Naive thymus-derived CD8-positive, alpha-beta T cell (primary cell): ENCODE measurements at regions not wholly inside any gene's neighbourhood (a gene's known extent, or its start where the extent isn't known, plus 50 kb on each side); places are given as distances from the start of the nearest gene placed in this dataset.
A peak's percentile ranks its signal among the peaks of the same experiment; 100 is the strongest.

Source experiments
- ATAC-seq, 2 donors: fragments of 150-1000 bp; cut with Tn5 transposase in 1 of 2; sonication (Bioruptor Pico), chemical (Tn5 transposase) in 1 of 2; 1 replicate in 1 of 2; 2 replicates in 1 of 2; pipeline ENCODE4 v1.10.0; 2021; ENCODE audit warnings: mild to moderate bottlenecking in 2 of 2, moderate library complexity in 2 of 2
- POLR2A ChIA-PET: fragments of 350-600 bp; sonication (Branson Sonifier 250); formaldehyde crosslinking; loops from one replicate; lab custom pipeline; 2021; ENCODE audit warnings: antibody characterized with exemption; lab: Charles Lee
- DNase-seq, 10 donors: peaks; one replicate each; pipeline versions ENCODE4 v3.0.0 to v3.0.0-alpha.2; 2020 to 2022
- H3K27ac Mint-ChIP-seq, 10 donors: one replicate each; pipeline ENCODE4 v1.8.0; 2020 to 2022; ENCODE audit warnings: mild to moderate bottlenecking in 10 of 10, mixed read lengths in 10 of 10, moderate library complexity in 4 of 10, inconsistent platforms in 1 of 10
- H3K27me3 Mint-ChIP-seq, 5 donors: one replicate each; pipeline ENCODE4 v1.8.0; 2021 to 2022; ENCODE audit warnings: mixed read lengths in 5 of 5
- H3K36me3 Mint-ChIP-seq, 3 donors: one replicate each; pipeline ENCODE4 v1.8.0; 2020 to 2022; ENCODE audit warnings: mixed read lengths in 3 of 3, mild to moderate bottlenecking in 2 of 3, inconsistent platforms in 1 of 3
- H3K4me1 Mint-ChIP-seq, 4 donors: one replicate each; pipeline ENCODE4 v1.8.0; 2021 to 2022; ENCODE audit warnings: mixed read lengths in 4 of 4
- H3K4me3 Mint-ChIP-seq, 10 donors: one replicate each; pipeline ENCODE4 v1.8.0; 2020 to 2022; ENCODE audit warnings: mild to moderate bottlenecking in 10 of 10, mixed read lengths in 10 of 10, moderate library complexity in 6 of 10, inconsistent platforms in 1 of 10
- H3K9me3 Mint-ChIP-seq, 9 donors: one replicate each; pipeline ENCODE4 v1.8.0; 2020 to 2022; ENCODE audit warnings: mixed read lengths in 9 of 9, mild to moderate bottlenecking in 3 of 9, inconsistent platforms in 1 of 9, moderate library complexity in 1 of 9

DNA sequence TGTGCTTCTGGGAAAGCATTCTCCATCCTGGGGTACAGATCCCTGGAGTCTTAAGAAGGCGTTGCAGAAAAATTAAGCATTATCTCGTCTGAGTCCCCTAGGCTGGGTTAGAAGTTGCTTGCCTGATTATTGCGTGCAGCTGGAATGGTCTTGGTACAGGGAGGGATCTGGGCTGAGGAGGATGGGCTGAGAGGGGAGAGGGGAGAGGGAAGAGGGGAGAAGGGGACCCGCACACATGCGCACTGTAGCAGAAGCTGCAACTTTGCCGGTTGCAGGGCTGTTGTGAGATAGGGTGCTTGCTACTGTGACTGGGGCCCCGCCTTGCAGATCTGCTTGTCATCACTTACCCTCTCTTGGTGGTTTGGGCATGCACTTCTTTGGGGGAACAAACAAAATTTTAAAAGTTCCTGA is 316.8 kb downstream of the DLEU7 start:
- peak overlapping the region in 1 of 10 donors; percentile 29 for H3K27ac Mint-ChIP-seq
- peak in 1 of 10 donors; percentile 5 for DNase-seq
- H3K4me1 Mint-ChIP-seq = peaks cover 3 to 32% (median 15%) of the 10 kb centered on the region in 4 donors
- POLR2A ChIA-PET = no interaction called here
- peaks cover 0 to 4% (median 0%) of the 10 kb centered on the region in 5 donors for H3K27me3 Mint-ChIP-seq
- ATAC-seq = no peak
- no peak overlapping the region for H3K4me3 Mint-ChIP-seq
- no peaks in the 10 kb centered on the region for H3K36me3 Mint-ChIP-seq
- H3K9me3 Mint-ChIP-seq = no peaks in the 10 kb centered on the region

DNA sequence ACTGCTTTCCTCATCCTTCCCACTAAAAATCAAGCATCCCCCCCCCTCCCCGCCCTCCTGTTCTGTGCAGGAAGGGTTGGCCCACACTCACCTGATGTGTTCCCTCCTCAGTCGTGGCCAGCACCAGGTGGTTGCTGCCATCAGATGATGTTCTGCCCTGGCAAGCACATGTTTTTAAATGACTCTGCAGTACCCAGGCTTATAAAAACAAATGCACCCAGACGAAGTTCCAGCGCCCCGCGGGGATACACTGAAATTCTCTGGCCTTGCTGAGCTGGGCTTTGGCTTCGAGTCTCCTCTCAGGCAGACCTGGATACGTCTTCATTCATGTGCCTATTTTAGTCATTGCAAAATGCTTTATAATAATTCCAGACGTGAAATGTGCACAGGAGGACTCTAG is 316.3 kb downstream of the DLEU7 start:
- Mint-ChIP-seq H3K36me3 (no peaks in the 10 kb centered on the region), H3K9me3 (no peaks in the 10 kb centered on the region), H3K27me3 (peaks cover 0 to 4% (median 0%) of the 10 kb centered on the region in 5 donors), H3K4me3 (no peak overlapping the region), H3K27ac (peak overlapping the region in 1 of 10 donors; percentile 44), H3K4me1 (peaks cover 3 to 32% (median 15%) of the 10 kb centered on the region in 4 donors)
- ATAC-seq (no peak), DNase-seq (no peak)
- POLR2A ChIA-PET = no interaction called here

DNA sequence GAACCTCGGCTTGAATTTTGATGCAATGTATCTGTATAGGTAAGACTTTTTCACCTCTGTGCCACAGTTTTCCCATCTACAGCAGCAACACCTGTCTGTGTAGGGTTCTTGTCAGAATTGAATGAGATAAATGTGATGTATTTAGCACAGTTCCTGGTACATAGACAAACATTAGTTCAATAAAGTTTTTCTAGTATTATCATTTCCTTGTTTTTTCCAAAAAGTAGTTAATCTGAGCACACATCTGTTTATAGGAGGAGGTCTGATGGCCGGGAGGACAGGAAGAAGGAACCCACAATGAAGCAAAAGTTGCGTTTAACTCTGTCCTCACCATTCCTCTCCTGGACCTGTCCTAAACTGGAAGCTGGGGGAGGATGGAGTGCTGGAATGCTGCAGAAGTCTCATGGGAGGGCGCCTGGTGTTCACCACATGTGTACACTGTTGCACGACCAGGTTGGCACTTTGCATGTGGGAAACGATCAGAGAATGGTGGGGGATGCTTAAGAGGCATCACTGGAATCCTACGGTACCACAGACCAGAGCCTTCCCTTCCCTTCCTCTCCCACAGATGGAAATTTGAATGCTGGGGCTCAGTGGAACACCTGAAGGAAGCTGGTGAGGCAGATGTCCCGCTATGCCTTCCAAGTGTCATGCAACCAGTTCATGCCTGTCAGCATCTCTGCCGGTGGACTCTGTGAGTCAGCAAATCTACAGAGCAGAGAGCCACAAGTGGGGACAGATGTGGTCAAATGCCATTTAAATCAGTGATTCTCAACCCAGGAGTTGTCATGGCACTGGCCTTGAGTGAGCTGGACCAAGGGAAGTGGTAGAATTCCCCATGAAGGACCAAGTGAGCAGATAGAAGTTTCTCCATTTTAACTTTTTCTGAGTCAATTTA is 315.6 kb downstream of the DLEU7 start:
- DNase-seq = no peak
- H3K4me1 Mint-ChIP-seq = peaks cover 3 to 32% (median 15%) of the 10 kb centered on the region in 4 donors
- peaks cover 0 to 4% (median 0%) of the 10 kb centered on the region in 5 donors for H3K27me3 Mint-ChIP-seq
- no peaks in the 10 kb centered on the region for H3K9me3 Mint-ChIP-seq
- POLR2A ChIA-PET = interaction anchor here (1.4 kb wide), 1 partner anchor 15 kb away, joined by 4 read pairs; no protein-coding TSS in a partner anchor
- H3K4me3 Mint-ChIP-seq = no peak overlapping the region
- H3K36me3 Mint-ChIP-seq = no peaks in the 10 kb centered on the region
- ATAC-seq = no peak
- H3K27ac Mint-ChIP-seq = peak overlapping the region in 1 of 10 donors; percentile 44

DNA sequence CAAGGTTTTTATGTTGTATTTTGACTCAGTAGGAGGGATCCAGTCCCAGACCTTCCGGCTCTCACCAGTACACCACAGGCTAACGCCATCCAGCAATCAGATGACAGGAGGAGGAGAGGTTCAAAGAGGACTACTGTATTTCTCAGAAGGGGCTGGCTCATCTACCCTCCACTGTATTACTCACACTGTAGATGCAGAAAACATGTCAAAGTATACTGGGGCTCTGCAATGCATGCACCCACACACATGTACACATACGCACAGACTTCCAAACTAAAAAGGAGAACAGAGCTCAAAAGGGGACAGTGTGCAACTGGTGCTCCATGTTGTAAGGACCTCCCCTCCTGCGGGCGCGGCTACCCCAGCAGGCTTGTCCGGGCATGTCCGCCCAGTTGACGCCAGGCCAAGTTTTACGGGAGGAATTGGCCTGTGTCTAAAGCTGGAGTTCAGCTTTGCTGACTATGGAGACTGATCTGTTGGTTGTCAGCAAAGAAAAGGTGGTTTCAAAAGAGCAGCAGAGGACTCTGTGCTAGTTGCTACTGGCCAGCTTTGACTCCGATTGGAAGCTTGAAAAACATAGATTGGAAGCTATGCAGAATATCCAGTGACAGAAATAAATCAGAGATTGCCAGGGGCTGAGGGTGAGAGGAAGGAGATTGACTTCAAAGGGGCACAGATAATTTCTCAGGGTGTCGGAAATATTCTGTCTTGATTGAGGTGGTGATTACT is 314.2 kb downstream of the DLEU7 start:
- POLR2A ChIA-PET = no interaction called here
- Mint-ChIP-seq H3K9me3 (peaks cover 0 to 7% (median 2%) of the 10 kb centered on the region in 9 donors), H3K36me3 (peaks cover 0 to 5% (median 3%) of the 10 kb centered on the region in 3 donors), H3K27me3 (peaks cover 0 to 4% (median 0%) of the 10 kb centered on the region in 5 donors), H3K4me1 (peaks cover 3 to 32% (median 15%) of the 10 kb centered on the region in 4 donors), H3K27ac (peak overlapping the region in 1 of 10 donors; percentile 55), H3K4me3 (no peak overlapping the region)
- DNase-seq (no peak), ATAC-seq (no peak)

GRCh38 chr13:50531917-50532899 is 311.3 kb downstream of the DLEU7 start:
- no peak overlapping the region for H3K27ac Mint-ChIP-seq
- no peak for ATAC-seq
- POLR2A ChIA-PET = no interaction called here
- no peak overlapping the region for H3K4me3 Mint-ChIP-seq
- peak in 1 of 10 donors; percentile 15 for DNase-seq
- H3K4me1 Mint-ChIP-seq = peaks cover 3 to 19% (median 10%) of the 10 kb centered on the region in 4 donors
- peaks cover 0 to 5% (median 0%) of the 10 kb centered on the region in 5 donors for H3K27me3 Mint-ChIP-seq
- H3K36me3 Mint-ChIP-seq = peaks cover 0 to 20% (median 19%) of the 10 kb centered on the region in 3 donors
- H3K9me3 Mint-ChIP-seq = peaks cover 7 to 34% (median 23%) of the 10 kb centered on the region in 9 donors

- no peaks in the 10 kb centered on the region for H3K4me1 Mint-ChIP-seq
- H3K9me3 Mint-ChIP-seq = peaks cover 15 to 54% (median 32%) of the 10 kb centered on the region in 9 donors
- peaks cover 0 to 31% (median 24%) of the 10 kb centered on the region in 3 donors for H3K36me3 Mint-ChIP-seq
- POLR2A ChIA-PET = no interaction called here
- ATAC-seq (no peak), DNase-seq (no peak)
- no peak overlapping the region for H3K4me3 Mint-ChIP-seq
- H3K27me3 Mint-ChIP-seq = peaks cover 0 to 5% (median 0%) of the 10 kb centered on the region in 5 donors
- H3K27ac Mint-ChIP-seq = no peak overlapping the region
Measured at GRCh38 chr13:50535050-50535449, 308.4 kb downstream of the DLEU7 start.

DNA sequence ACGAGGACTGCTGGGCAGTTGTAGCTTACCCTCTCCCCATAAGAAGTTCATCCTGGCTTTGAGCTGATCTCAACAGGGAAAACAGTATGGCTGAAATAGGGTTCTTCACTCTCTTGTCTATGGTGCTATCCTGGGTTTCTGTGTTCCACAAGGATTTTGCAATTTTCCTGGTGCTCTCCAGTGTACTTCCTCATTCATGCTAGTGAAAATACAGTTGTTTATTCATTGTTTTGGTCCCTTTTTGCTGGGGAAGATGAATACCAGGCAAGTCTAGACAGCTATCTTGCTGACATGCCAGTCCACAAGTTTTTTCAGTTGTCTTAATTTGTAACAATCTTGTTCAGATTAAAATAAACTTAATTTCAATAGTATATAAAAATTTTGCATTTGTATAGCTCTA is 306.5 kb downstream of the DLEU7 start:
- Mint-ChIP-seq H3K9me3 (peaks cover 15 to 54% (median 32%) of the 10 kb centered on the region in 9 donors), H3K4me1 (no peaks in the 10 kb centered on the region), H3K27me3 (peaks cover 0 to 5% (median 2%) of the 10 kb centered on the region in 5 donors), H3K27ac (no peak overlapping the region), H3K36me3 (peaks cover 0 to 31% (median 24%) of the 10 kb centered on the region in 3 donors), H3K4me3 (no peak overlapping the region)
- ATAC-seq (no peak), DNase-seq (no peak)
- POLR2A ChIA-PET = no interaction called here

DNA sequence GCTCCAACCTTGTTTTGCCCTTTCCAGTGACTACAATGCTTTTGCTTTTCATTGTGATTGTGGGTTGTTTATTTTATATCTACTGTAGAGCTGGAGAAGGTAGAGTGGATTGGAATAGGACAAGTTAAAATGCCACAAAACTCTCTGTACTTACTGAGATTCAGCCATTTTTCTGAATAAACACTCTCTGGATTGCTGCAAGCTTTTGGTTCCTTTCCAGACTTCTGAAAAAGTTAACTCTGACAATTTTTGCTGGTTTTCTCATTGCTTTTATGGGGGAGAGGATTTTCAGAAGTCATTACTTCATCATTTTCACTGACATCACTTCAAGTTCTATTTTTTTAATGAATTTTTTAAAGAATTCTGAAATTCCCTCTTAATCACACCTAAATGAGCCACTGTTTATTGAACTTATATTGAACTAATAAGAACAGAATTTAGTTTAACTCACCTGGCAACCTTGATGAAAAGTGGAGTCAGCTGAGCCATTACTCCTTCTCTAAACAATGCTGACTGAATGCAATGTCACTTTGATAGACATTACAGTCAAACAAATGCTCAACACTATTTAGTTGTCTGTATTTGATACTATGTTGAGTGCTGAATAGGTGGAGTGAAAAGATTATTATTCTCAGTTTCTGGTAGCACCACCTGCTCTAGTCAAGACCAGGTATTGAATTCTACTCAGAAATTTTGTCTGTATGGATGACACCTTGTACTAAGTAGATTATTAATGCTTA is 303.5 kb downstream of the DLEU7 start:
- Mint-ChIP-seq H3K4me1 (no peaks in the 10 kb centered on the region), H3K27ac (no peak overlapping the region), H3K36me3 (peaks cover 0 to 26% (median 17%) of the 10 kb centered on the region in 3 donors), H3K27me3 (peaks cover 0 to 5% (median 4%) of the 10 kb centered on the region in 5 donors), H3K4me3 (no peak overlapping the region), H3K9me3 (peaks cover 10 to 43% (median 27%) of the 10 kb centered on the region in 9 donors)
- ATAC-seq (no peak), DNase-seq (no peak)
- POLR2A ChIA-PET = no interaction called here

- peaks cover 3 to 15% (median 8%) of the 10 kb centered on the region in 9 donors for H3K9me3 Mint-ChIP-seq
- no peak overlapping the region for H3K4me3 Mint-ChIP-seq
- no peaks in the 10 kb centered on the region for H3K4me1 Mint-ChIP-seq
- H3K27me3 Mint-ChIP-seq = peaks cover 0 to 4% (median 0%) of the 10 kb centered on the region in 5 donors
- no peak overlapping the region for H3K27ac Mint-ChIP-seq
- POLR2A ChIA-PET = no interaction called here
- DNase-seq = no peak
- ATAC-seq = no peak
- H3K36me3 Mint-ChIP-seq = peaks cover 0 to 11% (median 2%) of the 10 kb centered on the region in 3 donors
Measured at GRCh38 chr13:50543141-50543540, 300.4 kb downstream of the DLEU7 start.

DNA sequence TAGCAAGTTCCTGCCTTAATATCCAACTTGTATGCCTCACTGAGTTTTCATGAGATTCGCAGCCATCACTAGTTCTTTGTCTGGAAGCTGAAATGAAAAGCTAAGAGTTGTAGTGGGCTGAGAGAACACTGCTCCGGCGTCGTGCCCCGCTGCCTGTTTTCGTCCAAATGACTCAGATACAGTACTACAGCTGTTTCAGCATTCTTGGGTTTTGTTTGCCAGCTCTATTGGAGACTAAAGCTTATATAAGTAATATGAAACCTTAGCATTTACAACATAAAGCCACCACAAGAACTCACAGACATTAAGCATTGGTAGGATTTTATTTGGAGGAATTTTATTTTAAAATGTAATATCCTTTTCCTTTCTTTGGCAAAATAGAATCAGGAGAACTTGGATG is 299.7 kb downstream of the DLEU7 start:
- Mint-ChIP-seq H3K27ac (no peak overlapping the region), H3K4me1 (no peaks in the 10 kb centered on the region), H3K27me3 (peaks cover 0 to 4% (median 0%) of the 10 kb centered on the region in 5 donors), H3K9me3 (peaks cover 0 to 8% (median 4%) of the 10 kb centered on the region in 9 donors), H3K4me3 (no peak overlapping the region), H3K36me3 (peaks cover 0 to 5% (median 0%) of the 10 kb centered on the region in 3 donors)
- POLR2A ChIA-PET = no interaction called here
- ATAC-seq (no peak), DNase-seq (no peak)

DNA sequence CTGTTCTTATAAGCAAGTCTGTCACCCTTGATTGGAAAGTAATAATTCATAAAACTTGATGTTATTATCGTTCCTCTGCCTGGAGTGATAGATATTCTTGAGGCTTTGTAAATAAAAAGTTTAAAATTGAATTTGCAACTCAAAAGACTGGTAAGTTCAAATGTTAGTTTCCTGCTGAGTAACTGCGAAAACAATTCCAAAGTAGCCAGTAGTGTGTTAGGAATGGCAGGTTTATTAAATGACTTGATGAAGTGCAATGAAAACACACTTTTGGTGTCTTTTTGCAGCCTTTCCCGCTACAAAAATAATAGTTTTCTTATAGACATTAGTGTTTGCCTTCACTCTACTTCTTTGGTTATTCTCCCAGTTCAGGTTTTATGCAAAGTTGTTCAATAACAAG is 299.3 kb downstream of the DLEU7 start:
- Mint-ChIP-seq H3K36me3 (peaks cover 0 to under 1% (median 0%) of the 10 kb centered on the region in 3 donors), H3K9me3 (peaks cover 0 to 4% (median 0%) of the 10 kb centered on the region in 9 donors), H3K27me3 (peaks cover 0 to 4% (median 0%) of the 10 kb centered on the region in 5 donors), H3K4me3 (no peak overlapping the region), H3K4me1 (no peaks in the 10 kb centered on the region), H3K27ac (no peak overlapping the region)
- no peak for DNase-seq
- POLR2A ChIA-PET = no interaction called here
- ATAC-seq = no peak
